H9 (cell line): ENCODE measurements at regions not wholly inside any gene's neighbourhood (a gene's known extent, or its start where the extent isn't known, plus 50 kb on each side); places are given as distances from the start of the nearest gene placed in this dataset.

ENCODE experiments used
- DNase-seq: peaks from one replicate; pipeline ENCODE4 v3.0.0-alpha.2; 2017
- H2AFZ ChIP-seq: one replicate; pipeline ENCODE4 v1.6.1; 2013; ENCODE audit warnings: mild to moderate bottlenecking, low read length, control low read depth, moderate library complexity
- H2AK5ac ChIP-seq: 2 replicates; pipeline ENCODE4 v1.6.1; 2013; ENCODE audit warnings: low read length, control low read depth, mixed read lengths; ENCODE audit not compliant: insufficient read length
- H2BK120ac ChIP-seq: one replicate; pipeline ENCODE4 v1.6.1; 2013; ENCODE audit warnings: low read depth, mild to moderate bottlenecking, low read length, control low read depth, inconsistent platforms; ENCODE audit not compliant: poor library complexity, severe bottlenecking
- H2BK12ac ChIP-seq: 2 replicates; pipeline ENCODE4 v1.6.1; 2013; ENCODE audit warnings: low read length, control low read depth, mixed read lengths, low read depth; ENCODE audit not compliant: insufficient read length
- H2BK15ac ChIP-seq: 2 replicates; pipeline ENCODE4 v1.6.1; 2013; ENCODE audit warnings: low read depth, low read length, control low read depth
- H2BK20ac ChIP-seq: one replicate; pipeline ENCODE4 v1.6.1; 2013; ENCODE audit warnings: low read depth, mild to moderate bottlenecking, low read length, control low read depth, inconsistent platforms; ENCODE audit not compliant: poor library complexity, severe bottlenecking
- H2BK5ac ChIP-seq: 2 replicates; pipeline ENCODE4 v1.6.1; 2013; ENCODE audit warnings: low read length, control low read depth, mixed read lengths; ENCODE audit not compliant: insufficient read length
- H3K14ac ChIP-seq: 2 replicates; pipeline ENCODE4 v1.6.1; 2013; ENCODE audit warnings: low read length, control low read depth; ENCODE audit not compliant: insufficient read depth
- H3K18ac ChIP-seq: 2 replicates; pipeline ENCODE4 v1.6.1; 2013; ENCODE audit warnings: low read depth, mild to moderate bottlenecking, mixed read lengths, low read length, control low read depth; ENCODE audit not compliant: insufficient read length
- H3K23ac ChIP-seq: 2 replicates; pipeline ENCODE4 v1.6.1; 2013; ENCODE audit warnings: low read length, control low read depth, mixed read lengths, low read depth; ENCODE audit not compliant: insufficient read length
- H3K23me2 ChIP-seq: 2 replicates; pipeline ENCODE4 v1.6.1; 2013; ENCODE audit warnings: low read depth, mild to moderate bottlenecking, mixed read lengths, low read length, control low read depth; ENCODE audit not compliant: insufficient read length, poor library complexity, severe bottlenecking
- H3K27ac ChIP-seq: 2 replicates; pipeline ENCODE4 v1.5.1; 2013; ENCODE audit warnings: low read length, control low read depth, mixed read lengths, low read depth; ENCODE audit not compliant: insufficient read length
- H3K27me3 ChIP-seq: 2 replicates; pipeline ENCODE4 v1.6.1; 2013; ENCODE audit warnings: low read length, control low read depth, inconsistent platforms; ENCODE audit not compliant: insufficient read depth
- H3K4ac ChIP-seq: 2 replicates; pipeline ENCODE4 v1.6.1; 2013; ENCODE audit warnings: low read depth, mild to moderate bottlenecking, control low read depth, inconsistent platforms, low read length, moderate library complexity
- H3K4me1 ChIP-seq: 2 replicates; pipeline ENCODE4 v1.6.1; 2013; ENCODE audit warnings: low read length, control low read depth, inconsistent platforms; ENCODE audit not compliant: insufficient read depth
- H3K4me2 ChIP-seq: 2 replicates; pipeline ENCODE4 v1.6.1; 2013; ENCODE audit warnings: low read length, control low read depth, mixed read lengths; ENCODE audit not compliant: insufficient read length, insufficient read depth
- H3K56ac ChIP-seq: 2 replicates; pipeline ENCODE4 v1.6.1; 2013; ENCODE audit warnings: low read depth, mild to moderate bottlenecking, mixed read lengths, low read length, control low read depth; ENCODE audit not compliant: insufficient read length
- H3K79me1 ChIP-seq: 2 replicates; pipeline ENCODE4 v1.6.1; 2013; ENCODE audit warnings: low read depth, mild to moderate bottlenecking, moderate library complexity, low read length, control low read depth, inconsistent platforms; ENCODE audit not compliant: insufficient read depth, poor library complexity, severe bottlenecking
- H3K79me2 ChIP-seq: 2 replicates; pipeline ENCODE4 v1.6.1; 2013; ENCODE audit warnings: low read length, control low read depth, inconsistent platforms; ENCODE audit not compliant: insufficient read depth
- H3K9ac ChIP-seq: 2 replicates; pipeline ENCODE4 v1.6.1; 2013; ENCODE audit warnings: low read length, control low read depth, mixed read lengths; ENCODE audit not compliant: insufficient read length; ENCODE audit errors: extremely low read depth
- H3K9me3 ChIP-seq: one replicate; pipeline ENCODE4 v1.6.1; 2013; ENCODE audit warnings: low read depth, low read length, inconsistent platforms; ENCODE audit not compliant: control insufficient read depth
- H3T11ph ChIP-seq: one replicate; pipeline ENCODE4 v1.6.1; 2013; ENCODE audit warnings: mild to moderate bottlenecking, low read length, control low read depth, inconsistent platforms
- H4K20me1 ChIP-seq: one replicate; pipeline ENCODE4 v1.6.1; 2013; ENCODE audit not compliant: control insufficient read depth, insufficient read length, insufficient read depth
- H4K5ac ChIP-seq: 2 replicates; pipeline ENCODE4 v1.6.1; 2013; ENCODE audit warnings: low read depth, mild to moderate bottlenecking, mixed read lengths, low read length, control low read depth; ENCODE audit not compliant: insufficient read length
- H4K8ac ChIP-seq: replicated peaks from 2 replicates; pipeline ENCODE4 v1.6.1; 2013; ENCODE audit warnings: low read length, control low read depth, mixed read lengths, low read depth; ENCODE audit not compliant: insufficient read length
- H4K91ac ChIP-seq: 2 replicates; pipeline ENCODE4 v1.6.1; 2013; ENCODE audit warnings: low read depth, mild to moderate bottlenecking, moderate library complexity, mixed read lengths, low read length, control low read depth; ENCODE audit not compliant: insufficient read length
- H3K27ac Mint-ChIP-seq, 3 experiments: 2 replicates in 2 of 3; 3 replicates in 1 of 3; pipeline ENCODE4 v1.8.0; 2020 to 2021; ENCODE audit warnings: mixed read lengths in 3 of 3, mild to moderate bottlenecking in 1 of 3, moderate library complexity in 1 of 3
- H3K27me3 Mint-ChIP-seq: 2 replicates; pipeline ENCODE4 v1.8.0; 2021; ENCODE audit warnings: low read depth, mild to moderate bottlenecking, moderate library complexity, mixed read lengths
- H3K36me3 Mint-ChIP-seq, 3 experiments: 2 replicates in 2 of 3; 3 replicates in 1 of 3; pipeline ENCODE4 v1.8.0; 2020 to 2021; ENCODE audit warnings: low read depth in 3 of 3, mixed read lengths in 3 of 3; ENCODE audit not compliant: insufficient read depth in 1 of 3
- H3K4me1 Mint-ChIP-seq, 2 experiments: 2 replicates each; pipeline ENCODE4 v1.8.0; 2020; ENCODE audit warnings: mixed read lengths in 2 of 2
- H3K4me3 Mint-ChIP-seq, 2 experiments: 2 replicates in 1 of 2; 3 replicates in 1 of 2; pipeline ENCODE4 v1.8.0; 2020 to 2021; ENCODE audit warnings: mild to moderate bottlenecking in 2 of 2, mixed read lengths in 2 of 2, moderate library complexity in 1 of 2
- H3K9me3 Mint-ChIP-seq, 2 experiments: 2 replicates in 1 of 2; 3 replicates in 1 of 2; pipeline ENCODE4 v1.8.0; 2020; ENCODE audit warnings: mild to moderate bottlenecking in 2 of 2, mixed read lengths in 2 of 2, moderate library complexity in 1 of 2
- WGBS: extraction: QIAGEN DNeasy Blood & Tissue Kit; methylation state at CpG from one replicate; pipeline ENCODE4 v1.1.7; 2013; ENCODE audit warnings: missing lambda C conversion rate, low lambda C conversion rate, mixed read lengths; ENCODE audit not compliant: insufficient read length; ENCODE audit errors: extremely low coverage; 5-methylcytosine and 5-hydroxymethylcytosine counted together
- TF ChIP-seq, protein P1 (sequence below): fragments of 200-600 bp; sonication (generic); conservative IDR thresholded peaks from 3 replicates; pipeline ENCODE4 v1.8.0; 2021; ENCODE audit warnings: antibody characterized with exemption, mild to moderate bottlenecking

DNA sequence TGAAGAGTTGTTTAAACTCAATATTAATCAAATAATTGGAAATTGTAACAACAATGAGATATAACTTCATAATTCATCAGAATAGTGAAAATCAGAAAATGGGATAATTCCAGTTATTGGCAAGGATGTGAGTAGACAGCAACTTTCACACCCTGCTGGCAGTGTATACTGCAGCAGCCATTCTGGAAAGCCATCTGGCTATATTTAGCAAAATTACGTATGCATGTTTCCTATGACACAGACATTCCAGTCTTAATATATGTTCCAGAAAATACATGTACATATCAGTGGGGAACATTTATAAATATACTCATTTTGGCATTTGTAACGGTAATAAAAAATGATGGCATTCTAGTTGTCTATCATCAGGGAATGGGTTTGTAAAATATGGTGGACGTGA, 564.1 kb downstream of the GBE1 start:
- Mint-ChIP-seq H3K27me3 (no peaks in the 10 kb centered on the region), H3K9me3 (no peaks in the 10 kb centered on the region; a peak in 1 of 5 replicates), H3K4me1 (peaks cover 4 to 8% of the 10 kb centered on the region in 2 experiments; a peak in 3 of 4 replicates), H3K36me3 (no peaks in the 10 kb centered on the region), H3K4me3 (no peak overlapping the region), H3K27ac (no peak overlapping the region)
- H2AK5ac ChIP-seq, result no peak overlapping the region
- no peak overlapping the region for H3K4me2 ChIP-seq
- no peaks in the 10 kb centered on the region for H3K9me3 ChIP-seq
- no peak overlapping the region for H3K23ac ChIP-seq
- H3K9ac ChIP-seq, result no peak overlapping the region
- no peaks in the 10 kb centered on the region for H3K79me1 ChIP-seq
- no peaks in the 10 kb centered on the region for H4K20me1 ChIP-seq
- H2BK5ac ChIP-seq, result no peak overlapping the region
- WGBS, result no CpG with 5 or more reads among the region's 3 CpGs
- H3K27me3 ChIP-seq, result no peaks in the 10 kb centered on the region
- H2AFZ ChIP-seq, result no peak overlapping the region
- H3K4ac ChIP-seq, result no peak overlapping the region
- H4K5ac ChIP-seq, result no peak overlapping the region
- no peak overlapping the region for H2BK12ac ChIP-seq
- H3K27ac ChIP-seq, result no peak overlapping the region
- H3K14ac ChIP-seq, result no peak overlapping the region
- no peak overlapping the region for H2BK20ac ChIP-seq
- no peak overlapping the region for H2BK15ac ChIP-seq
- no peaks in the 10 kb centered on the region for H3K79me2 ChIP-seq
- TF ChIP-seq, protein P1, sequence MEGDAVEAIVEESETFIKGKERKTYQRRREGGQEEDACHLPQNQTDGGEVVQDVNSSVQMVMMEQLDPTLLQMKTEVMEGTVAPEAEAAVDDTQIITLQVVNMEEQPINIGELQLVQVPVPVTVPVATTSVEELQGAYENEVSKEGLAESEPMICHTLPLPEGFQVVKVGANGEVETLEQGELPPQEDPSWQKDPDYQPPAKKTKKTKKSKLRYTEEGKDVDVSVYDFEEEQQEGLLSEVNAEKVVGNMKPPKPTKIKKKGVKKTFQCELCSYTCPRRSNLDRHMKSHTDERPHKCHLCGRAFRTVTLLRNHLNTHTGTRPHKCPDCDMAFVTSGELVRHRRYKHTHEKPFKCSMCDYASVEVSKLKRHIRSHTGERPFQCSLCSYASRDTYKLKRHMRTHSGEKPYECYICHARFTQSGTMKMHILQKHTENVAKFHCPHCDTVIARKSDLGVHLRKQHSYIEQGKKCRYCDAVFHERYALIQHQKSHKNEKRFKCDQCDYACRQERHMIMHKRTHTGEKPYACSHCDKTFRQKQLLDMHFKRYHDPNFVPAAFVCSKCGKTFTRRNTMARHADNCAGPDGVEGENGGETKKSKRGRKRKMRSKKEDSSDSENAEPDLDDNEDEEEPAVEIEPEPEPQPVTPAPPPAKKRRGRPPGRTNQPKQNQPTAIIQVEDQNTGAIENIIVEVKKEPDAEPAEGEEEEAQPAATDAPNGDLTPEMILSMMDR, result no peak
- H3K18ac ChIP-seq, result no peak overlapping the region
- DNase-seq, result no peak
- no peak overlapping the region for H2BK120ac ChIP-seq
- H3T11ph ChIP-seq, result no peak overlapping the region
- no peak overlapping the region for H3K56ac ChIP-seq
- H3K4me1 ChIP-seq, result no peaks in the 10 kb centered on the region
- H3K23me2 ChIP-seq, result no peaks in the 10 kb centered on the region
- no peak overlapping the region for H4K8ac ChIP-seq
- no peak overlapping the region for H4K91ac ChIP-seq
